ENCODE measurements at regions not wholly inside any gene's neighbourhood (a gene's known extent, or its start where the extent isn't known, plus 50 kb on each side); places are given as distances from the start of the nearest gene placed in this dataset.
"Not testable (repeated sequence)": the region's sequence is repeated elsewhere in the genome, so short reads cannot be mapped to it uniquely, and the experiment has no call there.

DNA sequence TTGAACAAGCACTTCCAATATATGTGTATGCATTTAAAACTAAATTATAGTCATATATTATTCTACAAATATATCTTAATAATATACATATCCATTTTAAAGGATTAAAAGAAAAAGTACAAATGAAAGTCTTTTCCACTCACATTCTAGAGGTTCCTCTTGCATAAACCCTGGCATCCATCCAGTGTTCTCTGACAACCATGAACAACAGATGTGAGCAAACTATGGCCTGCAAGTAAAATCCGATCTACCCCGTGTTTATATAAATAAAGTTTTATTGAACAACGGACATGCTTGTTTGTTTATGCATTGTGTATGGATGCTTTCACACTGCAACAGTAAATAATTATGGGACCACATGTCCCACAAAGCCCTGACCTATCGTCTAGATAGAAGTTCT is 1122.3 kb downstream of the EPHA7 start:
- no peaks in the 10 kb centered on the region for H3K4me1 Mint-ChIP-seq
- H3K27me3 Mint-ChIP-seq = no peaks in the 10 kb centered on the region
- no peak overlapping the region for H3K4me3 Mint-ChIP-seq
- DNase-seq = no peak
- no peak for ATAC-seq
- no peak overlapping the region for H3K27ac Mint-ChIP-seq
- H3K9me3 Mint-ChIP-seq = peaks cover 0 to 3% of the 10 kb centered on the region in 2 donors

DNA sequence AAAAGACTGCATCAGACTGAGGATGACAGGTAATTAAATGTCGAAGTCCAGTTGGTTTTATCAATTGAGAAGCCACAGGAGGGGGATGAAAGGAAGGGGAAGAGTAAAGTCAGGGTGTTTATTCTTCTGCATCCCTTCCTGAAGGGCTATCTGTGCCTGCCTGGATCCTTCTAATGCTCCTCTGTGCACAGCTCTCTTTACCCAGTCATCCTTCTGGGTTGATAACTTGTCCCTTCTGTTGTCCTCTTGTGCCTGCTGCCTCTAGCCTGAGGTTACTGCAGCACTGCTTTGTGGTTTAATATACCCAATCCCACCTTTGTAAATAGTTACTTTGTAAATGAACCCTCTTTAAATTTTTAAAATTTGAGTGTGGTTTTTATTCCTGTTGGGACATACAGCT is 1127.3 kb downstream of the EPHA7 start:
- Mint-ChIP-seq H3K9me3 (peaks cover 6% of the 10 kb centered on the region in 2 donors), H3K27ac (no peak overlapping the region), H3K27me3 (no peaks in the 10 kb centered on the region), H3K4me3 (no peak overlapping the region), H3K4me1 (no peaks in the 10 kb centered on the region)
- ATAC-seq (no peak), DNase-seq (no peak)

DNA sequence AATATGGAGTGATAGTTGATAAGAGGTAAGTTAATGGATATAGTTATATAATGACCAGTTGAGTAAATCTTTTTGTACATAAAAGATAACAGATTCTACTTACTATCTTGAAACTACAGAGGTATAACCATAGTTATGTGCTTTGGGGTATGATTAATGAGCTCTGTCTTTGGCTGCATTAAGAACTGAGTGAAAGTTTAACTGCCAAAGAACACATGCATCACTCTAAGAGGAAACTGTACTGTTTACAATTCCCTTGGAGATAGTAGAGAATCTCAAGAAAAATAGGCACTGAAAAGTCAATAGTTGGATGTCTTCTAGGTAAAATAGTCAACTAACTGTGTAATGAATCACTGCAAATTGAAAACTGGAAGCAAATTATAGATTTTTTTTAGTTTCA is 1129.5 kb downstream of the EPHA7 start:
- Mint-ChIP-seq H3K9me3 (peaks cover 8 to 11% of the 10 kb centered on the region in 2 donors), H3K27me3 (no peaks in the 10 kb centered on the region), H3K4me3 (no peak overlapping the region), H3K4me1 (no peaks in the 10 kb centered on the region), H3K27ac (no peak overlapping the region)
- DNase-seq (no peak), ATAC-seq (no peak)

- no peaks in the 10 kb centered on the region for H3K27me3 Mint-ChIP-seq
- no peak for DNase-seq
- ATAC-seq = no peak
Observed at GRCh38 chr6:92281571-92282076, 1137.7 kb downstream of the EPHA7 start.

GRCh38 chr6:92275150-92275549 is 1144.2 kb downstream of the EPHA7 start:
- Mint-ChIP-seq H3K27ac (no peak overlapping the region), H3K4me1 (no peaks in the 10 kb centered on the region), H3K27me3 (no peaks in the 10 kb centered on the region), H3K4me3 (no peak overlapping the region), H3K9me3 (peaks cover 6 to 10% of the 10 kb centered on the region in 2 donors)
- DNase-seq = no peak
- ATAC-seq = no peak

More at GRCh38 chr6:92281571-92282076, 1137.7 kb downstream of the EPHA7 start:
- H3K9me3 Mint-ChIP-seq = peaks cover 0 to 5% of the 10 kb centered on the region in 2 donors
- no peak overlapping the region for H3K27ac Mint-ChIP-seq
- H3K4me3 Mint-ChIP-seq = no peak overlapping the region
- H3K4me1 Mint-ChIP-seq = no peaks in the 10 kb centered on the region

DNA sequence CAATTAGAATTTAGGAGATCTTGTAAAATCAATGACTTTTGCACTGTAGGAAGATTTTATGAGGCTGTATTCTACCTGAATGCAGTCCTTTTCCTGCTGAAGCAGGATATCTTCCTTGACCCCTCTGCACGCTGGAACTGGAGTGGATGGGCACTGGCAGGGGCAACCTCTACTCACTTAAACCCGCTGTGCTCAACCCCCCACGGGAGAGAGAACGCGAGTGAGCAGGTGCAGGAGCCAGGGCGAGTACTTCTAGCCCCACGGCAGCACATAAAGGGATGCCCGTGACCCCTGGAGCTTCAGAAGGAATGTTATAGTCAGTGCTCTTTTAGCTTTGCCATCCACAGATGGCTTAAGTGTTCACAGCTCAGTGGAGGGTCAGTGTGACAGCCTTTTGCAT is 1144.8 kb downstream of the EPHA7 start:
- no peak for ATAC-seq
- Mint-ChIP-seq H3K27me3 (no peaks in the 10 kb centered on the region), H3K27ac (no peak overlapping the region), H3K4me3 (no peak overlapping the region), H3K4me1 (no peaks in the 10 kb centered on the region), H3K9me3 (peaks cover 6 to 10% of the 10 kb centered on the region in 2 donors)
- DNase-seq = no peak

GRCh38 chr6:92273694-92274093 is 1145.7 kb downstream of the EPHA7 start:
- Mint-ChIP-seq H3K27ac (no peak overlapping the region), H3K4me3 (no peak overlapping the region), H3K9me3 (peaks cover 6 to 10% of the 10 kb centered on the region in 2 donors), H3K4me1 (no peaks in the 10 kb centered on the region), H3K27me3 (no peaks in the 10 kb centered on the region)
- no peak for DNase-seq
- ATAC-seq = no peak

GRCh38 chr6:92271091-92271490 is 1148.3 kb downstream of the EPHA7 start:
- Mint-ChIP-seq H3K4me1 (no peaks in the 10 kb centered on the region), H3K9me3 (peaks cover 10 to 13% of the 10 kb centered on the region in 2 donors), H3K27me3 (no peaks in the 10 kb centered on the region), H3K27ac (no peak overlapping the region), H3K4me3 (no peak overlapping the region)
- ATAC-seq (no peak), DNase-seq (no peak)

GRCh38 chr6:92270365-92270764 is 1149.0 kb downstream of the EPHA7 start:
- DNase-seq (no peak), ATAC-seq (no peak)
- Mint-ChIP-seq H3K4me1 (no peaks in the 10 kb centered on the region), H3K4me3 (no peak overlapping the region), H3K9me3 (peaks cover 10 to 13% of the 10 kb centered on the region in 2 donors), H3K27me3 (no peaks in the 10 kb centered on the region), H3K27ac (no peak overlapping the region)

DNA sequence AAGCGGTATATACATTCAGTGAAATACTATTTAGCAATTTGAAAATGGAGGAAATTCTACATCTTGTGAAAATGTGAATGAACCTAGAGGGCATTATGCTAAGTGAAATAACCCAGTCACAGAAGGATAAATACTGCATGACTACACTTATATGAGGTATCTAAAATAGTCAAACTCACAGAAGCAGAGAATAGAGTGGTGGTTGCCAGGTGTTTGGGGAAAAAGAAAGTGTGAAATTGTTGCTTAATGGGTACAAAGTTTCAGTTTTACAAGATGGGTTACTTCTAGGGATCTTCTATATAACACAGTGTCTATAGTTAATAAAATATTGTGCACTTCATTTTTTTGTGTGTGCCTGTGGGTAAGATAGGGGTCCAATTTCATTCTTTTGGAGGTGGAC is 1152.0 kb downstream of the EPHA7 start:
- Mint-ChIP-seq H3K27me3 (no peaks in the 10 kb centered on the region), H3K4me1 (no peaks in the 10 kb centered on the region), H3K9me3 (peaks cover 11 to 15% of the 10 kb centered on the region in 2 donors), H3K4me3 (no peak overlapping the region), H3K27ac (no peak overlapping the region)
- ATAC-seq (no peak), DNase-seq (no peak)

DNA sequence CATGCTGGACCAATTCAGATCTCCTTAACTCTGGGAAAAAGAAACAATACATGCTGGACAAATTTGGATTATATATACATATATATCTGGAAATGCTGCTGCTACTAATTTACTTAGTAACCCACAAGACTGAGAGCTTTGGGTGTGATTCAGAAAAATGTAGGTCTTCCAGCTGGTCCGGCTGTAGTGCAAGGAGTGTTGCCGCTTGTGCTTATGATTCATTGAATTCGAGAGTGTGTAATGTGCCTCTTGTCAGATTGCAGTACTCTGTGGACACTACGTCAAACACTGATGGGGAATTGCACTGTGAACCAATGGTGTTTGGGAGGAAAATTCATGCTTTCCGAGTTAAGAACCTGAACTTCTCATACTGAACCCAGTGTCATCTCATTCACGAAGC is 1155.5 kb downstream of the EPHA7 start:
- no peak for DNase-seq
- H3K4me1 Mint-ChIP-seq = no peaks in the 10 kb centered on the region
- H3K4me3 Mint-ChIP-seq = no peak overlapping the region
- H3K27me3 Mint-ChIP-seq = no peaks in the 10 kb centered on the region
- ATAC-seq = no peak
- peaks cover 9 to 19% of the 10 kb centered on the region in 2 donors for H3K9me3 Mint-ChIP-seq
- no peak overlapping the region for H3K27ac Mint-ChIP-seq

DNA sequence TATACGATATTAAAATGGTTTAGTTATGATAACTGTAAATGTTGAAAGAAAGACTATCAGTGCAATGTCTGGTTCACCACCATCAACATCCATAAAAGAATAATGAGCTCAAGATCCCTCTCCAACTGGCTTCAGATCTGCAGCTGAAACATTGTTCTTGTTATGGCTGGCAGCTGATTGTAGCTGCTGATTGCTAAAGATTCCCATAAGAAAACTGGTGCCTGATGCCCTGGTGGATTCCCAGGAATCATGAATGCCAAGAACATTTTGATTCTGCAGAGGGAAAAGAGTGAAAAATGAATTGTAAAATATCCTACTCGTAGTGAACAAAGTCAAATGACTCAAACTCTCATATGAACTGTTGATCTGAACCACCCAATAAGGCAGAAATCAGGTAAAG is 1160.2 kb downstream of the EPHA7 start:
- Mint-ChIP-seq H3K27ac (no peak overlapping the region), H3K27me3 (no peaks in the 10 kb centered on the region), H3K9me3 (peaks cover 9 to 12% of the 10 kb centered on the region in 2 donors), H3K4me1 (no peaks in the 10 kb centered on the region), H3K4me3 (no peak overlapping the region)
- no peak for ATAC-seq
- DNase-seq = no peak

GRCh38 chr6:92243315-92243714 is 1176.0 kb downstream of the EPHA7 start:
- Mint-ChIP-seq H3K27ac (no peak overlapping the region), H3K4me3 (no peak overlapping the region), H3K4me1 (no peaks in the 10 kb centered on the region), H3K27me3 (no peaks in the 10 kb centered on the region), H3K9me3 (peaks cover 3 to 5% of the 10 kb centered on the region in 2 donors)
- DNase-seq = no peak
- no peak for ATAC-seq

GRCh38 chr6:92231171-92231701 is 1188.1 kb downstream of the EPHA7 start:
- H3K4me1 Mint-ChIP-seq = no peaks in the 10 kb centered on the region
- no peak overlapping the region for H3K27ac Mint-ChIP-seq
- H3K27me3 Mint-ChIP-seq = no peaks in the 10 kb centered on the region
- ATAC-seq (no peak), DNase-seq (no peak)
- H3K4me3 Mint-ChIP-seq = no peak overlapping the region
- peaks cover 19 to 21% of the 10 kb centered on the region in 2 donors for H3K9me3 Mint-ChIP-seq

GRCh38 chr6:92219987-92220386 is 1199.4 kb downstream of the EPHA7 start:
- not testable (repeated sequence) for H3K27me3 Mint-ChIP-seq, H3K9me3 Mint-ChIP-seq, DNase-seq, H3K4me3 Mint-ChIP-seq, ATAC-seq, H3K4me1 Mint-ChIP-seq, H3K27ac Mint-ChIP-seq

DNA sequence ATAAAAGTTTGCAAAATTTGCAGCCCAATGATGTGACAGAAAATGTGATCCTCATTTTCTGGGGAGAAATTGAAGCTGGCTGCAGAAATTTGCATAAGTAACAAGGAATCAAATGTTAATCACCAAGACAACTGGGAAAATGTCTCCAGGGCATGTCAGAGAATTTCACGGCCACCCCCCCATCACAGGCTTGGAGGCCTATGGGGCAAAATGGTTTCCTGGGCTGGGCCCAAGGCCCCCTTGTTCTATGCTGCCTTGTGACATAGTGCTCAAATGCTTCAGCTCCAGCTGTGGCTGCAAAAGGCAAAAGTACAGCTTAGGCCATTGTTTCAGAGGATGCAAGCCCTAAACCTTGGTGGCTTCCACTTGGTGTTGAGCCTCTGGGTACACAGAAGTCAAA is 1202.6 kb downstream of the EPHA7 start:
- no peak overlapping the region for H3K27ac Mint-ChIP-seq
- no peaks in the 10 kb centered on the region for H3K4me1 Mint-ChIP-seq
- no peak for ATAC-seq
- DNase-seq = no peak
- peaks cover 7 to 9% of the 10 kb centered on the region in 2 donors for H3K9me3 Mint-ChIP-seq
- H3K27me3 Mint-ChIP-seq = no peaks in the 10 kb centered on the region
- H3K4me3 Mint-ChIP-seq = no peak overlapping the region

- H3K9me3 Mint-ChIP-seq = peaks cover 3 to 4% of the 10 kb centered on the region in 2 donors
- no peak overlapping the region for H3K4me3 Mint-ChIP-seq
- ATAC-seq (no peak), DNase-seq (no peak)
- H3K27me3 Mint-ChIP-seq = no peaks in the 10 kb centered on the region
- H3K27ac Mint-ChIP-seq = peak overlapping the region in 1 of 2 donors; percentile 37
- no peaks in the 10 kb centered on the region for H3K4me1 Mint-ChIP-seq
Observed at GRCh38 chr6:92201618-92202017, 1217.7 kb downstream of the EPHA7 start.

Measured in stimulated activated naive CD8-positive, alpha-beta T cell treated with anti-CD3 and anti-CD28 coated beads, Interleukin-15, amount 100 ng/mL, for 72 hours (primary cell).